ENCODE measurements at regions not wholly inside any gene's neighbourhood (a gene's known extent, or its start where the extent isn't known, plus 50 kb on each side); places are given as distances from the start of the nearest gene placed in this dataset.
"Not testable (repeated sequence)": the region's sequence is repeated elsewhere in the genome, so short reads cannot be mapped to it uniquely, and the experiment has no call there.

DNA sequence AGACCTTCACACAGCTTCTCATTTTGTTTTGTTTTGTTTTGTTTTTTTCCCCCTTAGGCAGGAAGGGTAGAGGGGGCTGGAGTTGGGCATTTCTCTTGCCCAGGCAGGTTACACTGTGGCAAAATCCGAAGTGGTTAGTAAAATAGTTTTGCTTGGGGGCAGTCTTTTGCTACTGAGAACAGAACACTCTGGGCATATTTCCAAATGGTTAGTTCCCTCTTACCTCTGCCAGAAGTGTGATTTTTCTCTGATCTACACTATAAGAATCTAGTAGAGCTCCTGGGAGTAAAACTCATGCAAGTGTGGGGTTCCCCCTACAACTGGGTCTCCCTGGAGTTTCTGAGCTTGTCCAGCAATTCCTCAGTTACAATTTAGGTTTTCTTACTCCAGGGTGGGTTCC lies 61.7 kb downstream of the NPS start:
- DNase-seq = no peak

DNA sequence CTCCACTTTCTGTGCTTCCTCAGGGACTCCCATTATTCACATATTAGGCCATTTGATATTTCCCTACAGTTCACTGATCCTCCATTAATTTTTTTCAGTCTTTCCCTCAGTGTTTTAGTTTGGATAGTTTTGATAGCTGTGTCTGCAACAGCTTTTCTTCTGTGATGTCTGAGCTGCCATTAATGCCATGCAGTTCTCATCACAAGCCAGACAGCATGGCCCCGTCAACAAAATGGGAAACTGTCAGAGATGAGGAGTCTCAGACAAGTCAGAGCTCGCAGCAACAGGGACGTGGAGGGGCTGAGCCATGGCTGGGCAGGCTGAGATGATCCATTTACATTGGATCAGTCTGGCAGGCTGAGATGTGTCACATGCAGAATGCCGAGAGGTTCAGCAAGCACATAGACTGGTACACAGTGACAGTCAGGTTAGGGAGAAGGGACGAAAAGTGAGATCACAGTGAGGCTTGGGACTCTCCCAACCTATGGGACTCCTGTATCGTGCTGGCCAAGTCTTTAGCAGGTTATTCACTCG lies 65.4 kb downstream of the NPS start:
- DNase-seq = no peak

DNA sequence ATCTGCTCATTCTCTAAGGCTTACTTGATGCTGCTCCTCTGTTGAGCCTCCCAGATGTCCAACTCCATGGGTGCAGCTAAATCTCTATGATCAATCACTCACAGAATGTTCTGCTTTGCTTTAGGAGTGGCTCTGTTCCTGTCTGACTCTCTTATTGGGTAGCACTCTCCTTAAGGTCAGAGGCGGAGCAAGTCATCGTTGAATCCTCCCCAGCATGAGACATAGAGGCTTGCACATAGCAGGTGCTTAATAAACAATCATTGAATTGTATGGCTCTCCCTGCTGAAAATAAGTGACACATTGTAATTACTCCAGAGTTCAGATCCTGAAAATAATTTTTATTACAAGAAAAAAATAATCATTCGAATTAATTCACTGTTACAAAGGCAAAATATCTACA lies 69.7 kb downstream of the NPS start:
- DNase-seq = no peak

DNA sequence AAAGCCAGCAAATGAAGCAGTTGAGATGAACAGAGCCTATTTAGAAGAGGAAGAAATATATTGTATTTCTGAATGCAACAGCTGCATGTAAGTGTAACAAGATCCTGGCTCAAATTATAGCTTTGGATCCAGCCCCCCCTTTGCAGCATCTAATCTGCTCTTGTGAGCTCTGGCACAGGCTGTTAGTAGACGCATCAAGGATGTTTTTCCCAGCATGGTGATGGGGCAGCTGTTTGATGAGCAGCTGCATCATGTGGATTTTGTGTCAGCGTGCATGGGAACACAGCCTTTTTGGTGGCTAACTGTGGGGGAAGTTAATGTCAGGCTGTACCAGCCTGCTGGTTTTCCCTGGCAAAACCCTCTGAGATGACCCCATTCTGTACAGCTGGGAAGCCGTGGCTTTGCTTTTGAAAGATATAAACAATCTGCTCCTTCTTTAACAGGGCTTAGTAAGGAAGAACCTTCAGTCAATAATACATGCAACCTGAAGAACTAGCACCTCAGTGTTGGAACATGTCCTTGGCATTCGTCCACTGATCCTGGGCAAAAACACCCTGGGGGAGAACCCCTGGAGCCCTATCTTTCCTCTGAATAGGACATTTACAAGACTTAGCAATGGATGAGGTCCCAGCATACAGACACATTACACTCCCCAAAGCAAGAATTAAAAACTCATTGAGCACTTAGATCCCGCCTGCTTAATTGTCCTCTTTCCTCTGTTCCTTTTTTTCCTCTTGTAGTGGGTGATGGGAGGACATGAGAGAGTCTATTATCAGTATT lies 70.6 kb downstream of the NPS start:
- peak; percentile 62 for DNase-seq

DNA sequence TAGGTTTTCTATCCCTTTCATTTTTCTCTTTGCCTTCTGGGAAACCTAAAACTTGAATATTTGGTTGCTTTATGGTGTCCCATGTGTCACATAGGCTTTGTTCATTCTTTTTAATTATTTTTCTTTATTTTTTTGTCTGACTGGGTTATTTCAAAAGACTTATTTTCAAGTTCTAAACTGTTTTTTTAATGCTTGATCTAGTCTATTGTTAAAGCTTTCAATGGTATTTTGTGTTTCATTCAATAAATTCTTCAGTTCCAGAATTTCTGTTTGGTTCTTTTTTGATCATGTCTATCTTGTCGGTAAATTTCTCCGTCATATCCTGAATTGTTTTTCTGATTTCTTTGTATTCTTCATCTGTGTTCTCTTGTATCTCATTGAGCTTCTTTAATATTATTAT lies 86.8 kb downstream of the NPS start:
- DNase-seq = no peak

DNA sequence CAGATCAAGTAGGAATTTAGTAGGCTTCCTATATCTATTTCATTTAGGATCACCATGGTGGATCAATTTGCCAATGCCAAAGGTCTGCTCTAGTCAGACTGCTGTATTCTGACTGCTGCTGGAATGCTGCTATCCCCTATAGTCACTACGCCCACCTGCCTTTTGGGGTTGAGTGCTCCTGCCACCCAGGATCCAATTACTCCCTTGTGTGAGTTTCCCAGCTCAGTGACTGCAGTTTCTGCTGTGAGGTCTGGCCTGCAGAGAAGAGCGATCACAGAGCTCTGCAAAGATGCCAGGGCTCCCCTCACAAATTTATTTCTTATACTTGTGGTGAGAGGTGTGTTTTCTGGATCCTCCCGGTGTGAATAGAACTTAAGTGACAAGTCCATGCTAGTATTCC lies 88.1 kb upstream of the FOXI2 start:
- no peak for DNase-seq

DNA sequence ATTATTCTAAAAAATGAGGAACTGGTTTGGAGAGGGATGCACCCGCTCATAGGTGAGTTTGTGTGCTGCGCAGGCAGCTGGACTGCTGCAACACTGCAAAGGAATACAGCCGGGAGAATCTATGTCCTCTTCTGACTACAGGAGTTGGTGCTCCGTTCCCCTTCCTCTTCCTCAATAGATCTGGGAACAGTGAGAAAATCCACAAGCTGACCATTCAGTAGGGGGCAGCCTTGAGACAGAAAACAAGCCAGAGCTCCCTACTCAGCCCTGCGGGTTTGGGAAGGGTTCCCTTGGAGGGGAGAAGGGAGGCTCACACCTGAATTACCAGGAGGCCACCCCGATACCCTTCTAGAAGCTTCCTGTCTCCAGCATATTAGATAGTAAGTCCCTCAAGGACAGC lies 87.3 kb upstream of the FOXI2 start:
- DNase-seq = no peak

DNA sequence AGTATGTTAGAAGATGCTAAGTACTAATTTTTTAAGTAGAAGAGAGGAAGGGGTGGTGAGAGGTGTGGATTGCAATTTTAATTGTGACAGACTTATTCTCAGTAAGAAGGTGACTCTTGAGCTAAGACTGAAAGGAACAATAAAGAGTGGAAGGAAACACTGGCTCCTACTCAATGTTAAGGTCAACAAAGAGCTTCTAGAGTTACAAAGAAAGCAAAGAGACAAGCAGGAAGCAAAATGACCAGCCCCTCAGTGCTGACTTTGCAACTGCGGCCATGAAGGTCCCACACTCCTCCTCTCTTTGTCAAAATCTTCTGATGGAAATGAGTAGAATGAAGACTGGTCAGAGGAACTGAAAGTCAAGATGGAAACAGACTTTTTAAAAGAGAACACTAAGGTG lies 79.9 kb upstream of the FOXI2 start:
- DNase-seq = no peak

DNA sequence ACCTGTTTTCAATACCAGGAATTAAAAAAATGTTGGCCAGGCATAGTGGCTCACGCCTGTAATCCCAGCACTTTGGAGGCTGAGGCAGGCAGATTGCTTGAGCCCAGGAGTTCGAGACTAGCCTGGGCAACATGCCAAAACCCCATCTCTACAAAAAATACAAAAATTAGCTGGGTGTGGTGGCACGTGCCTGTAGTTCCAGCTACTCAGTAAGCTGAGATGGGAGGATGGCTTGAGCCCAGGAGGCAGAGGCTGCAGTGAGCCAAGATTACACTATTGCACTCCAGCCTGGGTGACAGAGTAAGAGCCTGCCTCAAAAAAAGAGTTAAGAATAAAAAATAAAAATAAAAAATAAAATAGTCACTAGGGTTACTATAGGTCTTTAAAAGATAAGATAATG lies 60.6 kb upstream of the FOXI2 start:
- DNase-seq = not testable (repeated sequence)

DNA sequence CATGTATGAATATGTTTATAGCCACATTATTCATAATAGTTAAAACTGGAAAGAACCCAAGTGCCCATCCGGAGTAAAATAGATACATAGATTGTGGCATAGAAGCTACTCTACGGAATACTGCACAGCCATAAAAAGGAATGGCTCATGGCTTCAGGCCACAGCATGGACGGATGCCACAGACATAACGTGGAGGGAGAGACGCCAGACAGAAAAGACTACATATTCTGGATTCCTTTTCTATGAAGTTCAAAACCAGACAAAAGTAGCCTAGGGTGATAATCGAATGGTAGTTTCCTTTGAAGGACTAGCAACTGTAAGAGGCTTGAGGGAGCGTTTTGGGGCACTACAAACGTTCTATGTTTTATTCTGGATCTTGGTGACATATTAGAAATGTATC lies 58.9 kb upstream of the FOXI2 start:
- DNase-seq = no peak

DNA sequence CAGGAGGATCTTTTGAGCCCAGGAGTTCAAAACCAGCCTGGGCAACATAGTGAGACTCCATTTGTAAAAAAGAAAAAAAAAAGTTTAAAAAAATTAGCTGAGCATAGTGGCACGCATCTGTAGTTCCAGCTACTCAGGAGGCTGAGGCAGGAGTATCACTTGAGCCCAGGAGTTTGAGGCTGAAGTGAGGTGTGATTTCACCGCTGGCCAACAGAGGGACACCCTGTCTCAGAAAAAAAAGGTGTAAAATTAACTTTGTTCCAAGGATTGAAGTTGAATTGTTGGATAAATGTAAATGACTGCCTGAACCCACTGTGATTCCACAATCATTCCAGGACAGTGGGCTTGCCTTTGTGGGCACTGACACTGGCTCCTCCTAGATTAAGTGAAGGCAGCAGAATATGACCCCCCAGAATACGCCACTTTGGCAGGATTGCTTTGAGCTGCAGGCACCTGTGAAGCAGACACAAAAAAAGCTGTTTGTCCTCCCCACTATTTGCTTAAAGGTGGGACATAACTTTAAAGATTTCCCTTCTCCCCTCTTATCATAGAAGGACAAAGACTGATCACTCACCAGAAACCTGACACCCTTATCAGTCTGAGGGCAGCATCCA lies 57.2 kb upstream of the FOXI2 start:
- no peak for DNase-seq
